ENCODE measurements at regions not wholly inside any gene's neighbourhood (a gene's known extent, or its start where the extent isn't known, plus 50 kb on each side); places are given as distances from the start of the nearest gene placed in this dataset.

- no peak for TF ChIP-seq CHD7 (IDR thresholded peaks at IDR 0.05; ENCODE audit: insufficient replicate concordance, low read length)
- TF ChIP-seq MAX (IDR thresholded peaks at IDR 0.05), result no peak
- no peak for TF ChIP-seq SAP30 (IDR thresholded peaks at IDR 0.05; ENCODE audit: insufficient read depth, insufficient replicate concordance, low read length)
- no peak for TF ChIP-seq TAF1 (IDR thresholded peaks at IDR 0.05; ENCODE audit: low read depth, low read length)
- no peak for TF ChIP-seq POU5F1 (IDR thresholded peaks at IDR 0.05; ENCODE audit: low read depth, low read length)
- TF ChIP-seq ATF2 (IDR thresholded peaks at IDR 0.05; ENCODE audit: low read length), result no peak
- TF ChIP-seq ASH2L (IDR thresholded peaks at IDR 0.05; ENCODE audit: low read length), result no peak
- no peak for TF ChIP-seq NANOG (IDR thresholded peaks at IDR 0.05; ENCODE audit: insufficient read depth, low read depth, low read length, poor library complexity, severe bottlenecking)
- TF ChIP-seq RBBP5 (IDR thresholded peaks at IDR 0.05; ENCODE audit: borderline replicate concordance, low read depth, low read length), result no peak
- TF ChIP-seq JUN (IDR thresholded peaks at IDR 0.05; ENCODE audit: low read depth, low read length), result no peak
Observed at GRCh38 chr18:67043276-67043675, 439.4 kb upstream of the CDH19 start (continued).

Data from H1 (cell line).